Thyroid gland (tissue), 4 donors: ENCODE measurements at regions not wholly inside any gene's neighbourhood (a gene's known extent, or its start where the extent isn't known, plus 50 kb on each side); places are given as distances from the start of the nearest gene placed in this dataset.

Experiments
- POLR2A ChIP-seq, 2 donors: fragments of 450-650 bp; IDR thresholded peaks; one replicate each; pipeline ENCODE4 v1.6.1; 2017; ENCODE audit warnings: antibody characterized with exemption in 2 of 2, mild to moderate bottlenecking in 2 of 2, moderate library complexity in 1 of 2
- TF ChIP-seq, protein P1 (sequence below), 6 experiments: fragments of 200-600 bp in 3 of 6; fragments of 450-650 bp in 3 of 6; sonication (generic) in 3 of 6; IDR thresholded peaks; one replicate each; pipeline ENCODE4 v1.5.1; 2016 to 2019; ENCODE audit warnings: antibody characterized with exemption in 6 of 6, mild to moderate bottlenecking in 2 of 6, inconsistent platforms in 1 of 6, moderate library complexity in 1 of 6

DNA sequence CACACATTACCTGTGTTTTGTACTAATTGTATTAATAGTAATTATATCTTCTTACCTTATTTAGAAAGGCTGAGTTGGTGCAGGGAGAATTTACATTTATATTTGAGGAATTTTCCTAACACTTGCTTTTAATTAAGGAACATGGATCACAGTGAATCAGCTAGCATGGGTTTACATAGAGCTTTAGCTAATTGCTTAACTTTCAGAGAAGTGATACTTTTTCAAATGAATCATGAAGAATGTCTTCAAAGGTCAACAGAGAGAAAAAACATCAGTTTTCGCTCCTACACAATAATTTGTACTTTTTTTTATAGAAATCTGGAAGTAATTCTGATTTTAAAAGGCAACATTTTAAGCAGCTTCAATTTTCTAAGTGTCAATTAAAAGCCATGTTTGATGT, 195.0 kb upstream of the HEY2 start:
- TF ChIP-seq, protein P1, sequence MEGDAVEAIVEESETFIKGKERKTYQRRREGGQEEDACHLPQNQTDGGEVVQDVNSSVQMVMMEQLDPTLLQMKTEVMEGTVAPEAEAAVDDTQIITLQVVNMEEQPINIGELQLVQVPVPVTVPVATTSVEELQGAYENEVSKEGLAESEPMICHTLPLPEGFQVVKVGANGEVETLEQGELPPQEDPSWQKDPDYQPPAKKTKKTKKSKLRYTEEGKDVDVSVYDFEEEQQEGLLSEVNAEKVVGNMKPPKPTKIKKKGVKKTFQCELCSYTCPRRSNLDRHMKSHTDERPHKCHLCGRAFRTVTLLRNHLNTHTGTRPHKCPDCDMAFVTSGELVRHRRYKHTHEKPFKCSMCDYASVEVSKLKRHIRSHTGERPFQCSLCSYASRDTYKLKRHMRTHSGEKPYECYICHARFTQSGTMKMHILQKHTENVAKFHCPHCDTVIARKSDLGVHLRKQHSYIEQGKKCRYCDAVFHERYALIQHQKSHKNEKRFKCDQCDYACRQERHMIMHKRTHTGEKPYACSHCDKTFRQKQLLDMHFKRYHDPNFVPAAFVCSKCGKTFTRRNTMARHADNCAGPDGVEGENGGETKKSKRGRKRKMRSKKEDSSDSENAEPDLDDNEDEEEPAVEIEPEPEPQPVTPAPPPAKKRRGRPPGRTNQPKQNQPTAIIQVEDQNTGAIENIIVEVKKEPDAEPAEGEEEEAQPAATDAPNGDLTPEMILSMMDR (IDR thresholded peaks at IDR 0.05): no peak
- TF ChIP-seq POLR2A (IDR thresholded peaks at IDR 0.05): no peak
